GM10266 (cell line): ENCODE measurements at regions not wholly inside any gene's neighbourhood (a gene's known extent, or its start where the extent isn't known, plus 50 kb on each side); places are given as distances from the start of the nearest gene placed in this dataset.
"Not testable (repeated sequence)": the region's sequence is repeated elsewhere in the genome, so short reads cannot be mapped to it uniquely, and the experiment has no call there.

Experiments used
- DNase-seq: peaks from one replicate; pipeline ENCODE4 v3.0.0; 2012; ENCODE audit errors: extremely low spot score
- CTCF ChIP-seq: IDR thresholded peaks from 2 replicates; pipeline ENCODE4 v1.5.1; 2012; ENCODE audit warnings: mild to moderate bottlenecking, low read depth; ENCODE audit not compliant: control insufficient read depth, insufficient read depth; ENCODE audit errors: missing control alignments

DNA sequence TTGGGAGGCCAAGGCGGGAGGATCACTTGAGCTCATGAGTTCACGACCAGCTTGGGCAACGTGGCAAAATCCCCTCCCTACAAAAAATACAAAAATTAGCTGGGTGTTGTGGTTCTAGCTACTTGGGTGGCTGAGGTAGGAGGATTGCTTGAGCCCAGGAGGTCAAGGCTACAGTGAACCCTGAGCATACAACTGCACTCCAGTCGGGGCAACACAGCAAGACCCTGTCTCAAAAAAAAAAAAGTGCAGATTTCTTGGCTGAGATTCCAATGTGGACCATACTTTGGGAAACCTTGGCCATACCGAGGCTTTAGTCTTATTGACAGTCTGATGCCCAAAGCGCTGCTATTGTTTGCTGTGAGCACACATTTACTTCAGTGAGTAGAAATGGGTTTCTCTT lies 113.6 kb upstream of the CLINT1 start:
- DNase-seq = no peak
- no peak for TF ChIP-seq CTCF

DNA sequence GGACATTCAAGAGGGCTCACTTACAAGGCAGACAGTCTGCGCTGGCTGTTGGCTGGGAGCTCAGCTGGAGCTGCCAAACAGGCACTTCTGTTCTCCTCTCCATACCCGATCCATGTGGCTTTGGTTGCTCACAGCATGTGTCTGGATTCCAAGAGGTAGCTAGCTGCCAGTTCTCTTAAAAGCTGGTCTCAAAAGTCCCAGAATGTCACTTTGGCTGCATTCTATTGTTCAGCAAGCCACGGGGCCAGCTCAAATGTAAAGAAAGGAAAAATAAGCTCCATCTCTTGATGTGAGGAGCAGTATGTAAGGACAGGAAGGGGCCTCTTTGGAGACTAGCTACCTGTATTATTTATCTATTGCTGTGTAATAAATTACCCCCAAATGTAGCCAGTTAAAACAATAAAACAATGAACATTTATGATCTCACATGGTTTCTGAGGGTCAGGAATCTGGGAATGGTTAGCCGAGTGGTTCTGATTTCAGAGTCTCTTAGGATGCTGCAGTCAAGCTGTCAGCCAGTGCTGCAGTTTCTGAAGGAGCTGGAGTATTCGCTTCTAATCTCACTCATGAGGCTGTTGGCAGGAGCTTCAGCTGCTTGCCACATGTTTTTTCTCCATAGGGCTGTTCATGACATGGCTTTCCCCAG lies 112.7 kb upstream of the CLINT1 start:
- no peak for TF ChIP-seq CTCF
- DNase-seq = no peak

- not testable (repeated sequence) for DNase-seq
These were observed 109.6 kb upstream of the CLINT1 start for GRCh38 chr5:157968570-157968969.

DNA sequence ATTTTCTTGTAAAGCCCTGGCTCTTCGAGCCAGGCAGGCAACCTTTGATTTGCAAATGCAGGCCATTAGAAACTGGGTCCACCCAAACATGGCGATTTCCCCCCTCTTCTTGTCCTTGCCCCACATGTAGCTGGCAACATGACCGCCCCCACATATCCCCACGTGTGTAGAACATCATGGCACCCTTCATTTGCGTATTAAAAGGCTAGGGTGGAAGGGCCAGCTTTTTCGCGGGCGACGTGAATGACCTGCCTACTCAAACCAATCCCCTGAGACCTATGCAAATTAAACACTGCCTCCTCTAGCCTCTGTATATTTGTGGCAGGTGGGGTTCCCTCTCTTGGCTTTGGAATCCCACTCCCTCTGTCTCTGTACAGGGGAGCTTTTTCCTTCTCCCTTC lies 107.0 kb upstream of the CLINT1 start:
- no peak for TF ChIP-seq CTCF
- DNase-seq = no peak

DNA sequence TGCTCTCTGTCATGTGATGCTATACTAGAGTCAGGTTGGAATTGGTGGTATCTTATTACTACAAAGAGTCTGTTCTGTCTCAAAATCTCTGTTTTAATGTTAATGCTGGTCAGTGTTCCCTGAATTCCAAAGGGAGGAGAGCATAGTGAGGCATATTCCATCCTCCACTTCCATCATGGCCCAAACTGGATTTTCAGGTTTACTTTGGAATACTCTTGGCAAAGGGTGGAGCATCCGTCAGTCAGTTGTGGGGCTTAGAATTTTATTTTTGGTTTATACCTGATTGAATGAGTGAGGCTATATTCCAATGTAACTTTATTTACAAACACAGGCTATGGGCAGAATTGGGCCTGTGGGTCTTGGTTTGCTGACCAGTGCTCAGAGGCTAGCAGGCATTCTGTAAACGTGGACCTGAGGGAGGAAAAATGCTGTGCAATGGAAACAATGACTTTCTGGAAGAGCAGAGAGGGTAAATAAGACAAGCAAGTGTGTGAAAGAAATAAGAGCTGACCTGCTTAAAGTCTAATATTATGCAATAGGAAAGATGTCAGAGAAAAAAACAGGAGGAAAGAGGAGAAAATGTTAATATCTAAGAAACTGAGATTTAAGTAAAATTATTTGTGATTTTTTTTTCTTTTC lies 106.2 kb upstream of the CLINT1 start:
- DNase-seq = no peak
- no peak for TF ChIP-seq CTCF

DNA sequence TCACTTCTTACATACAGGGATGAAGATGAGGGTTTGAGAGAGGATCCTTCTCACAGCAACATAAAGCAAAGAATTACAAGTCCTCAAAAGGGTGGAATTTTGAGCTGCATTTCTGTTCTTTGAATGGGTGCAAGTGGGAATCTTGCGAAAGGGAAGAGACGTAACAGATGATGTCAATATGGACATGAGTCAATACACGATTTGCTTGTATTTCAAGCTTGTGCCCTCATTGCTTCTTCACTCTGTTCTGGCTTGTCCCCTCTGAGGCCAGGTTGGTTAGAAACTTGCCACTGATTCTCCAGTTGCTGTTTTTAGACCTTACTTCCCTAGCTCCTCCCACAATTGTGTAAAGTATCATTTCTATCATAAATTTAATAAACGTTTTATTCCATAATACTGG lies 104.8 kb upstream of the CLINT1 start:
- no peak for DNase-seq
- TF ChIP-seq CTCF = no peak

DNA sequence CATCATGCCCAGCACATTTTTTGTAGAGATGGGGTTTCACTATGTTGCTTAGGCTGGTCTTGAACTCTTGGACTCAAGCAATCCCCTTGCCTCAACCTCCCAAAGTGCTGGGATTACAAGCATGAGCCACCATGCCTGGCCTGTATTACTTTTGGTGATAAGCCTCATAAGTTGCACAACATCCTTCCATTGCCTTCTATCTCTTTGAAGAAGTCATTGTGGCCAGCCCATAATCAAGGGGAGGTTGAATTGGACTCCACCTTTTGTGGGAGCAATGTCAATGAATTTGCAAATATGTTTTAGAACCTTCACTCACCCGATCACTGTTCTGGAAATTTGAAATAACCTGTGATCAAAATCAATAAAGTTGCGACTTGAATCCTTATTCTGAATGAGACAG lies 104.3 kb upstream of the CLINT1 start:
- no peak for TF ChIP-seq CTCF
- no peak for DNase-seq

DNA sequence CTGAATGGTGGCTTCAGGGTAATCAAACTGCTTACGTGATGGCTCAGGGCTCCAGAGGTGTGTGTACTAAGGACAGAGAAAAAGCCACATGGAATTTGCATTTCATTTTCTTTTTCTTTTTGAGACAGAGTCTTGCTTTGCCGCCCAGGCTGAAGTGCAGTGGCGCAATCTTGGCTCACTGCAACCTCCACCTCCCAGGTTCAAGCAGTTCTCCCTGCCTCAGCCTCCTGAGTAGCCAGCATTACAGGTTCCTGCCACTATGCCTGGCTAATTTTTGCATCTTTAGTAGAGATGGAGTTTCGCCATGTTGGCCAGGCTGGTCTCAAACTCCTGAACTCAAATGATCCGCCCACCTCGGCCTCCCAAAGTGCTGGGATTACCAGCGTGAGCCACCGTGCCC lies 103.7 kb upstream of the CLINT1 start:
- not testable (repeated sequence) for DNase-seq
